ENCODE measurements at regions not wholly inside any gene's neighbourhood (a gene's known extent, or its start where the extent isn't known, plus 50 kb on each side); places are given as distances from the start of the nearest gene placed in this dataset.

DNA sequence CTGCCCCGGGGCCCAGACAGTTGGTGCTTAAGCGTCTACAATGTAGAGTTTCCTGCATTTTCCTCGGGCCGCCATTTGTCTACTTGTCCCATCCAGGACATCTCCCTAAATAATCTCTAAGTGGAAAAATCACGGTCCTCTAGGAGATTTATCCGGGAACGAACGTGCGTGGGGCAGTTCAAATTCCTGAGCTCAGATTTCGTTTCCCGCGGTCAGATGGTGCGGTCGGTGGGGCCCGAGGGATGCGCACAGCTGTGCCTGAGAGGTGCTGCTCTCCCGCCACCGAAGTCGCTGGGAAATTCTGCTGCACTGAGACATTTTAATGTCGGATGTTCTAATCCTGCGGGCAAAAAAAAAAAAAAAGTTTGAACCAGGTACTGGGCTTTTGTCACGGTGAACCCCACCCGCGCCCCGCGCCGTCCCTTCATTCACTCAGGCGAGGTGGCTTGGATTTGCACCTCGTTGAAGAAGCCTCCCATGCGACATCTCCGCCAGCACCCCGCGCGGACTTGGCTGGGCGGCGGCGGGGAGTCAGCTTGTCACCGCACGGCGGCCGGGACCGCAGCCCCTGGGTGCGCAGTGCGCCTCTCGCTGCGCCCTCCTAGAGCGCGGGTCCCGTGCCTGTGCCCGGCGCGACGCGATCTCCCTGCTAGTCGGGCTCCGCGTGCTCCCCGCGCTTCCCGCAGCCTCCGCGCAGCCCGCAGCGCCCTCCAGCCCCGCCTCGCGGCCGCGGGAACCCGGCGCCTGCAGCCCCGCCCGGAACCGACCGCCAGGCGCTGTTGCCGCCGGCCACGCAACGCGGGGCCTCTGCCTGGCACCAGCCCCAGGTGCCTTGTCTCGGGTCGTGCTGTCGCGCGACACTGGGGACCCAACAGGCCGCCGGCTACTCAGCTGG is 191.9 kb upstream of the TCF4 start:
- no peak for DNase-seq (ENCODE audit: low spot score)

- DNase-seq (ENCODE audit: low spot score) = no peak
Measured at GRCh38 chr18:55778788-55779690, 191.0 kb upstream of the TCF4 start.

DNA sequence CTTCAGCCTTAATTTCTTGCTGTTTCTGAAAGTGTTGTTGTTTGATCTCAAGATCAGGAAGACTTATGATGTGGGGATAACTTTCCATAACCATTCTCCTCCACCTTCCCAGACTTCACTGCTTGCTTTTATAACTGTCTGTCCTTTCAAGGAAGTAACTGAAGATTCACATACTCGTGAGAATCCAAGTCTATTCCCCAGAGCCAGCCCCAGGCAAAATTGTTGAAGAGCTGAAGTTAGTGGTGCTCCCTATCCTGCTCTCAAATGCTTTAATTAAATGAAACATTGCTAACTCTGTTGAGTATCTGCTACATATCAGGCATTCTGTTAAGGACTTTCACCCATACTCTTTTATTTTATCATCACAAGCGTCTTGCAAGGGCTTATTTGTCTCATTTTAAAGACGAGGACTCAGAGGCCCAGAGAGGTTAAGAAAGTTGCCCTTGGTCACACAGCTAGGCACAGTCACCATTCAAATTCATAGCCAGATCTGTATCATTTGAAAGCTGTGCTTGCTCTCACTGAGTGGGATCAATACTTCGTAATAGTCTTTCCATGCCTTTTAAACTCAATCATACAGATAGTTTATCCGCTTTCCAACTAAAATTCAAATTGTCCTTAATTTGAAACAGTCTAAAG is 189.8 kb upstream of the TCF4 start:
- no peak for DNase-seq (ENCODE audit: low spot score)

DNA sequence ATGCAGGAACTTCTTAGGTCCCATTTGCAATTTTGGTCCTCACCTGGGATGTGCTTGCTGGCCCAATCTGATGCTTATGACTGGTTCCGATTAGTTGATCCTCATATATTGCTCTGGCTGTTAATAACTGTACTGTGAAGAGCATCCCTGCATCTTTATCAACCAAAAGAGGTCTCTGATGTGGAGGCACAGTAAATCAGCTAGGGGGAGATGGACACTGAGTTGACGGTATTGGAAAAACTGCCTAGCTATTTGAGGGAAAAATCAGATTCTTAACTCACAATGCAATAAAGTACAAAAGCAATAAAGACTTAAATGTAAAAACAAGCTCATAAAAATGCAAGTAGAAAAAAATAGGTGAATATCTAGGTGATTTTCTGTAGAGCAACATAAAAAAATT is 188.0 kb upstream of the TCF4 start:
- no peak for DNase-seq (ENCODE audit: low spot score)

DNA sequence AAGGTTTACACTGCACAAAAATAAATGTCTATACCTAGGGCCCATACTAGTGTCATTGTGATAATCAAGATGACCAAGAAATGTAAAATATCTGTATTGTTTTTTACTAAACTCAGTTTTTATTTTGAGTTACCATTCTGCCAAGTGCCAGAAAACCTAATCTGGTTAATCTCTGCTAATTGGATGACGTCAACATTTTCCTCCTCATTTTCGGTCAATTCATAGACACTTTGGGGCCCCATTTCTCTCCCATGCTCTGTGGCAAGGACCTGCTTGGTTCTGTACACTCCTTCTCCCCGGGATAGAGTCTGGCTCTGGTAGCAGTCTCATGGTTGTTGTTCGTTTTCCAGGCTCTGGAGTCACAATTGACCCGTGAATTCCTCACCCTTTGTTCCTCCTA is 186.5 kb upstream of the TCF4 start:
- DNase-seq (ENCODE audit: low spot score) = no peak

GRCh38 chr18:55768255-55768654 is 180.3 kb upstream of the TCF4 start:
- DNase-seq (ENCODE audit: low spot score) = no peak

GRCh38 chr18:55764386-55764785 is 176.4 kb upstream of the TCF4 start:
- no peak for DNase-seq (ENCODE audit: low spot score)

DNA sequence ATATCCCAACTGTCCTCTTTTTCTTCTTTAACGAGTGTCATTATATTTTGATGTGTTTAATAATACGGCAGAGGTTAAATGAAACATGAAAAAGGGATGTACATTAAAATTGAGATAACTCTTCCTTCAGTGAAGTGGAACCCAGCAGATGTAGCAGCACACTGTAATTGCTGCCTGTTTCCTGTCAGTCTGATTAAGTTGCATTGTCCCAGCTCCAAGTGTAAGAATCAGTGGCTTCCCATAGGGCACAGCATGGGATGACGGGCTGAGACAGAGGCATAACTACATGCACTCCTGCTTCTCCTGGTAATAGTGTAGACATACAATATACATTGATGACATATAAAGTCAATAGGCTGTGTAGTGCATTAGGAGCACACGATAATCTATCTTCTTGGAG is 175.8 kb upstream of the TCF4 start:
- no peak for DNase-seq (ENCODE audit: low spot score)

DNA sequence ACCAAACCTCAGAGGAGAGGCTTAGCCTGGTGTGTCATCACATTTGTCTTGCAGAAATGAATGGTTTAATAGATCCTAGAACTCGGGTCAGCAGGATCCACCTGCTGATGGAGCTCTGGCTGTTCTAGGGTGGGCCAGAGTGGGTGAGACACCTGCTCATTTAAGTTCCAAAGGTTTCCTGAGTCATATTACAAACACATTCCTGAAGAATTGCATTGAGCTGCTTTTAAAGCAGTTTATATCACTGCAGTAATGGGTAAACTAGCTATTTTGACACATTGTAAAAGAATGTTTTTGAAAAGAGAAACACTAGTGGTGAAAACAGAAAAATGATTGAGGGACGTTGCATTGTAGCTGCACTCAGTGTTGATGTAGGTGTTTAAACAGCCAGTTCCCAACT is 175.3 kb upstream of the TCF4 start:
- DNase-seq (ENCODE audit: low spot score) = no peak

GRCh38 chr18:55762424-55762823 is 174.4 kb upstream of the TCF4 start:
- no peak for DNase-seq (ENCODE audit: low spot score)

- no peak for DNase-seq (ENCODE audit: low spot score)
Measured at GRCh38 chr18:55753643-55754263, 165.8 kb upstream of the TCF4 start.

- no peak for DNase-seq (ENCODE audit: low spot score)
Measured at GRCh38 chr18:55751476-55751875, 163.5 kb upstream of the TCF4 start.

- DNase-seq (ENCODE audit: low spot score) = no peak
Measured at GRCh38 chr18:55748227-55748738, 160.3 kb upstream of the TCF4 start.

DNA sequence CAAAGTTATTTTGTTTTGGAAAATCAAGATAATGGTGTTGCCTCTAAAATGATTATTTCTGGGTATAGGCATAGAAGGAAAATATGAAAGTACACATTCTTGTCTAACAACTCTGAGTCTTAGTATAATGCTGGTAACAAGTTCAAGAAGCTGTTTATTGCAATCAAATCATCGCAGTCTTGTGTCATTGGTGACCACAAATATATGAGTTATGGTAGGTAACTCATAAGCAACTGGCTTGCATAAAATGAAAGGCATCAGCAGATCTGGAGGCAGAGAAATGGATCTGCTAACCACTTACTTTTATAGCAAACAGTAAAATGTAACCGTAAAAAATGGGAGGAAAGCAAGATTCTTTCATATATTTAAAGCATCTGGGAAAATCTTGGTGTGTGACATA is 156.2 kb upstream of the TCF4 start:
- no peak for DNase-seq (ENCODE audit: low spot score)

- no peak for DNase-seq (ENCODE audit: low spot score)
Measured at GRCh38 chr18:55743736-55744135, 155.7 kb upstream of the TCF4 start.

GRCh38 chr18:55743133-55743532 is 155.1 kb upstream of the TCF4 start:
- DNase-seq (ENCODE audit: low spot score) = no peak

DNA sequence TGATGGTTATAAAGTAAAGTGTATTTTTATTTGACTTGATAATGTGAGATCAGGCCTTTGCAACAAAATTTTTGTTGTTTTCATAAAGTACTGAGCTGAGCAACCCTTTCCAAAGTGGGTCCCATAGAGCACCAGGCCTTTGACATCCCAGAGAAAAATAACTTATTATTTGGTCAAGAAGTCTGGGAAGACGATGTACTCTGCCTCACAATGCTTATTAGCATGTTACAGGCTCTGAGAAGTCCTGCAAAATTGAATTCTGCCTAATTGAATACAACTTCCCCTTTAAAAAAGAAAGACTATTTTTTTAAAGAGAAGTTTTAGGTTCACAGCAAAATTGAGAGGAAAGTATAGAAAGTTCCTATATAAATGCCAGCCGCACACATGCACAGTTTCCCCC is 151.5 kb upstream of the TCF4 start:
- no peak for DNase-seq (ENCODE audit: low spot score)

- DNase-seq (ENCODE audit: low spot score) = no peak
Measured at GRCh38 chr18:55738483-55739114, 150.6 kb upstream of the TCF4 start.

DNA sequence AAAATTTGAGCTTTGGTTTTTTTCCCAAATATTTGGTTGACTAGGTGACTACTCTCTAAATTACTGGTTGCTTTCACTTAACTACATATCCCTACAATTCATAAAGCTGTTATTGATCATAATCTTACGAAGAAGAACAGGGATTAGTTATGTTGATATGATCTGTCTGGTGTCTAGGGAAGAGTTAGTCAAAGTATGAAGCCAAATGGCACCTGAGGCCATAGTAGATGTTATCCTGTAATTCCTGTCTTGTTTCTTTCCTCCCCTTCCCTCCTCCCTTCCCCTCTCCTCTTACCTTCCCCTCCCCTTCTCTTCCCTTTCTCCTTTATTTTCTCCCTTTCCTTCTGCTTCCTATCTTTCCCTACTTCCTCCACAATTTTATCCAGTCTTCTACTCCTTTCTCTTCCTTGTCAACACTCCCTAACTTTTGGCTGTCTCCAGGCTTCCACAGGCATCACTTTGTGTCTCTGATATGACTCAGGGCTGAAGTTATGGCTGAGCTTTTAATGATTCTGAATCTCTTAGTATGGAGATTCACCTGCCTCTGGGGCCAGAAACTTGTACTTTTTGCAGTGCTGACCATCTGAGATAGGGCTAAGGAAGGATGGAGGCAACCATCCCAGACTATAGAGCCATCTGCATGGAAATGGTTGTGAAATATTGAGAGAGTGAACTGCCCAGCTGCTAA is 149.9 kb upstream of the TCF4 start:
- DNase-seq (ENCODE audit: low spot score) = no peak

GRCh38 chr18:55737266-55737665 is 149.3 kb upstream of the TCF4 start:
- DNase-seq (ENCODE audit: low spot score) = no peak

- DNase-seq (ENCODE audit: low spot score) = no peak
Measured at GRCh38 chr18:55735969-55736368, 148.0 kb upstream of the TCF4 start.
